HepG2 (cell line): ENCODE measurements at regions not wholly inside any gene's neighbourhood (a gene's known extent, or its start where the extent isn't known, plus 50 kb on each side); places are given as distances from the start of the nearest gene placed in this dataset.

Experiments used
- AFF4 ChIP-seq: sonication (generic); formaldehyde crosslinking; IDR thresholded peaks from 2 replicates; pipeline ENCODE4 v1.4.0; 2020; ENCODE audit warnings: missing genetic modification reagents
- ATF4 ChIP-seq, 2 experiments: fragments of 450-650 bp in 1 of 2; sonication (generic) in 1 of 2; formaldehyde crosslinking; IDR thresholded peaks; 2 replicates each; pipeline versions ENCODE4 v1.5.0 to v1.8.0; 2020 to 2022; ENCODE audit warnings: mild to moderate bottlenecking in 1 of 2, missing genetic modification reagents in 1 of 2
- CHCHD3 ChIP-seq: sonication (generic); formaldehyde crosslinking; IDR thresholded peaks from 2 replicates; pipeline ENCODE4 v1.8.0; 2022; ENCODE audit warnings: mild to moderate bottlenecking, missing genetic modification reagents, moderate library complexity
- DPF2 ChIP-seq: sonication (generic); formaldehyde crosslinking; IDR thresholded peaks from 2 replicates; pipeline ENCODE4 v1.4.0; 2020; ENCODE audit warnings: mild to moderate bottlenecking, low read depth, missing genetic modification reagents, borderline replicate concordance
- E2F1 ChIP-seq: sonication (generic); formaldehyde crosslinking; IDR thresholded peaks from 2 replicates; pipeline ENCODE4 v1.5.0; 2020; ENCODE audit warnings: missing genetic modification reagents
- GATAD1 ChIP-seq: IDR thresholded peaks from 2 replicates; pipeline ENCODE4 v1.6.1; 2016; ENCODE audit warnings: missing genetic modification reagents, missing compliant biosample characterization
- HDAC1 ChIP-seq: sonication (generic); formaldehyde crosslinking; IDR thresholded peaks from 2 replicates; pipeline ENCODE4 v1.5.1; 2020; ENCODE audit warnings: mild to moderate bottlenecking, missing genetic modification reagents
- HMGA1 ChIP-seq: sonication (generic); formaldehyde crosslinking; conservative IDR thresholded peaks from 2 replicates; pipeline ENCODE4 v1.4.0; 2020; ENCODE audit warnings: missing genetic modification reagents
- KLF12 ChIP-seq: sonication (generic); formaldehyde crosslinking; IDR thresholded peaks from 2 replicates; pipeline ENCODE4 v1.4.0; 2020; ENCODE audit warnings: missing genetic modification reagents, borderline replicate concordance
- MED13 ChIP-seq: sonication (generic); formaldehyde crosslinking; IDR thresholded peaks from 2 replicates; pipeline ENCODE4 v1.5.0; 2020; ENCODE audit warnings: missing genetic modification reagents
- NPAS2 ChIP-seq: sonication (generic); formaldehyde crosslinking; IDR thresholded peaks from 2 replicates; pipeline ENCODE4 v1.8.0; 2022; ENCODE audit warnings: mild to moderate bottlenecking, missing genetic modification reagents, borderline replicate concordance
- PAF1 ChIP-seq: IDR thresholded peaks from 2 replicates; pipeline ENCODE4 v1.6.1; 2016; ENCODE audit warnings: missing genetic modification reagents, missing compliant biosample characterization
- PCBP2 ChIP-seq: fragments of 200-400 bp; formaldehyde crosslinking; optimal IDR thresholded peaks from 2 replicates; pipeline ENCODE3; 2018; ENCODE audit warnings: low read length, low read depth; ENCODE audit not compliant: poor library complexity, severe bottlenecking
- PHF8 ChIP-seq: sonication (generic); formaldehyde crosslinking; IDR thresholded peaks from 2 replicates; pipeline ENCODE4 v1.5.0; 2020; ENCODE audit warnings: missing genetic modification reagents
- SAP130 ChIP-seq: IDR thresholded peaks from 2 replicates; pipeline ENCODE4 v1.6.1; 2016; ENCODE audit warnings: low read depth
- SRSF9 ChIP-seq: fragments of 200-400 bp; formaldehyde crosslinking; IDR thresholded peaks from 2 replicates; pipeline ENCODE4 v1.6.1; 2018; ENCODE audit warnings: borderline replicate concordance, mild to moderate bottlenecking, low read depth, low read length; ENCODE audit not compliant: insufficient read depth, poor library complexity, severe bottlenecking
- ZBTB42 ChIP-seq: sonication (generic); formaldehyde crosslinking; IDR thresholded peaks from 2 replicates; pipeline ENCODE4 v1.5.0; 2020; ENCODE audit warnings: mild to moderate bottlenecking, missing genetic modification reagents
- ZNF382 ChIP-seq: sonication (generic); formaldehyde crosslinking; IDR thresholded peaks from 2 replicates; pipeline ENCODE4 v1.5.0; 2020; ENCODE audit warnings: missing genetic modification reagents, mild to moderate bottlenecking, borderline replicate concordance
- ZSCAN30 ChIP-seq: sonication (generic); formaldehyde crosslinking; IDR thresholded peaks from 2 replicates; pipeline ENCODE4 v1.5.0; 2020; ENCODE audit warnings: mild to moderate bottlenecking, missing genetic modification reagents
- TF ChIP-seq, protein P1 (sequence below): sonication (generic); formaldehyde crosslinking; IDR thresholded peaks from 2 replicates; pipeline ENCODE4 v1.8.0; 2022; ENCODE audit warnings: missing genetic modification reagents, mild to moderate bottlenecking, borderline replicate concordance

DNA sequence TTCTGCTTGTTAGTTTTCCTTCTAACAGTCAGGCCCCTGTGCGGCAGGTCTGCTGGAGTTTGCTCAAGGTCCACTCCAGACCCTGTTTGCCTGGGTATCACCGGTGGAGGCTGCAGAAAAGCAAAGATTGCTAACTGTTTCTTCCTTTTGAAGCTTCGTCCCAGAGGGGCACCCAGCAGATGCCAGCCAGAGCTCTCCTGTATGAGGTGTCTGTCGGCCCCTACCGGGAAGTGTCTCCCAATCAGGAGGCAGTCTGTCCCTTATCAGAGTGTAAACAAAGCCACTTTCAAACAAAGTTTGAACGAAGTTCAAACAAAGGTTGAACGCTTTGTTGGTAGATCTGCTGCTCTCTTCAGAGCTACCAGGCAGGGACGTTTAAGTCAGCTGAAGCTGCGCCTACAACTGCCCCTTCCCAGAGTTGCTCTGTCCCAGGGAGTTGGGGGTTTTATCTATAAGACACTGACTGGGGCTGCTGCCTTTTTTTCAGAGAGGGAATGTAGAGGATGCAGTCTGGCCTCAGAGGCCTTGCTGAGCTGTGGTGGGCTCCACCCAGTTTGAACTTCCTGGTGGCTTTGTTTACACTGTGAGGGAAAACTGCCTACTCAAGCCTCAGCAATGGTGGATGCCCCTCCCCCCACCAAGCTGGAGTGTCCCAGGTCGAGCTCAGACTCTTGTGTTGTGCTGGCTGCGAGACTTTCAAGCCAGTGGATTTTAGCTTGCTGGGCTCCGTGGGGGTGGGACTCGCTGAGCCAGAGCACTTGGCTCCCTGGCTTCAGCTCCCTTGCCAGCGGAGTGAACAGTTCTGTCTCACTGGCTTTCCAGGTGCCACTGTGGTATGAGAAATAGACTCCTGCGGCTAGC lies 401.8 kb downstream of the SRGAP2C start (continued):
- no peak for TF ChIP-seq PCBP2
- TF ChIP-seq, protein P1, sequence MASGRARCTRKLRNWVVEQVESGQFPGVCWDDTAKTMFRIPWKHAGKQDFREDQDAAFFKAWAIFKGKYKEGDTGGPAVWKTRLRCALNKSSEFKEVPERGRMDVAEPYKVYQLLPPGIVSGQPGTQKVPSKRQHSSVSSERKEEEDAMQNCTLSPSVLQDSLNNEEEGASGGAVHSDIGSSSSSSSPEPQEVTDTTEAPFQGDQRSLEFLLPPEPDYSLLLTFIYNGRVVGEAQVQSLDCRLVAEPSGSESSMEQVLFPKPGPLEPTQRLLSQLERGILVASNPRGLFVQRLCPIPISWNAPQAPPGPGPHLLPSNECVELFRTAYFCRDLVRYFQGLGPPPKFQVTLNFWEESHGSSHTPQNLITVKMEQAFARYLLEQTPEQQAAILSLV: no peak
- TF ChIP-seq HDAC1 (CRISPR knock-in tag): peak; percentile 86
- TF ChIP-seq PAF1 (CRISPR knock-in tag): no peak
- 0 out of 2 replicates have a peak, but pooled peaks have one; percentile 66 for TF ChIP-seq ZBTB42 (CRISPR knock-in tag)
- no peak for TF ChIP-seq AFF4
- TF ChIP-seq HMGA1: no peak
- TF ChIP-seq ATF4 (CRISPR knock-in tag; IDR thresholded peaks at IDR 0.05): no peak
- no peak for TF ChIP-seq CHCHD3 (CRISPR knock-in tag)
- no peak for TF ChIP-seq ZSCAN30 (CRISPR knock-in tag)
- TF ChIP-seq MED13 (CRISPR knock-in tag): peak; percentile 37; the same call in 1 of the 2 replicates
- TF ChIP-seq SAP130: peak; percentile 56
- TF ChIP-seq GATAD1 (CRISPR knock-in tag): no peak
- no peak for TF ChIP-seq E2F1 (CRISPR knock-in tag)
- no peak for TF ChIP-seq ZNF382 (CRISPR knock-in tag)
- no peak; the same call in 1 of the 2 replicates for TF ChIP-seq DPF2
- no peak; the same call in 1 of the 2 replicates for TF ChIP-seq KLF12 (CRISPR knock-in tag)
- peak; percentile 38; the same call in 1 of the 2 replicates for TF ChIP-seq PHF8 (CRISPR knock-in tag)
- TF ChIP-seq SRSF9: no peak
- TF ChIP-seq NPAS2 (CRISPR knock-in tag): no peak
